Lung (tissue), 11 donors: ENCODE measurements at regions not wholly inside any gene's neighbourhood (a gene's known extent, or its start where the extent isn't known, plus 50 kb on each side); places are given as distances from the start of the nearest gene placed in this dataset.

Source experiments
- ATAC-seq: fragments of 200-7000 bp; cut with Tn5 transposase; one replicate; pipeline ENCODE4 v1.9.1; 2020; ENCODE audit warnings: moderate number of reproducible peaks; ENCODE audit not compliant: insufficient read depth, low FRiP score
- DNase-seq, 3 donors: peaks; one replicate each; pipeline ENCODE4 v3.0.0-alpha.2; 2013 to 2017
- H3K27ac ChIP-seq, 2 donors: one replicate each; pipeline ENCODE4 v1.5.1; 2013; ENCODE audit warnings: mild to moderate bottlenecking in 2 of 2, moderate library complexity in 2 of 2, control low read depth in 1 of 2, inconsistent platforms in 1 of 2, low read depth in 1 of 2, low read length in 1 of 2
- H3K27me3 ChIP-seq, 3 donors: one replicate each; pipeline ENCODE4 v1.5.1; 2013; ENCODE audit warnings: low read length in 2 of 3; ENCODE audit not compliant: control insufficient read depth in 3 of 3, insufficient read depth in 3 of 3
- H3K36me3 ChIP-seq, 4 donors: one replicate each; pipeline ENCODE4 v1.5.1; 2013; ENCODE audit warnings: low read length in 4 of 4, mild to moderate bottlenecking in 1 of 4, moderate library complexity in 1 of 4; ENCODE audit not compliant: control insufficient read depth in 4 of 4, insufficient read depth in 4 of 4
- H3K4me1 ChIP-seq, 5 donors: one replicate each; pipeline ENCODE4 v1.5.1; 2013; ENCODE audit warnings: low read length in 5 of 5, mild to moderate bottlenecking in 2 of 5, moderate library complexity in 1 of 5; ENCODE audit not compliant: control insufficient read depth in 5 of 5, insufficient read depth in 5 of 5
- H3K4me3 ChIP-seq: one replicate; pipeline ENCODE4 v1.5.1; 2013; ENCODE audit warnings: mild to moderate bottlenecking, control low read depth, moderate library complexity
- H3K9ac ChIP-seq, 2 donors: one replicate each; pipeline ENCODE4 v1.5.1; 2013; ENCODE audit warnings: low read length in 2 of 2, control low read depth in 1 of 2; ENCODE audit not compliant: insufficient read depth in 1 of 2
- H3K9me3 ChIP-seq, 4 donors: one replicate each; pipeline ENCODE4 v1.5.1; 2013; ENCODE audit warnings: low read length in 3 of 4, mild to moderate bottlenecking in 1 of 4, moderate library complexity in 1 of 4; ENCODE audit not compliant: control insufficient read depth in 4 of 4, insufficient read depth in 3 of 4
- WGBS, 2 donors: extraction: QIAGEN DNeasy Blood & Tissue Kit; methylation state at CpG; one replicate each; pipeline ENCODE4 v1.1.7; 2013; 5-methylcytosine and 5-hydroxymethylcytosine counted together
- TF ChIP-seq, protein P1 (sequence below): IDR thresholded peaks from 2 replicates; pipeline ENCODE4 v1.5.1; 2012; ENCODE audit warnings: mild to moderate bottlenecking; ENCODE audit errors: control extremely low read depth, extremely low read depth
- donor health status: control.
- donor health status: control.
- donor health status: Bipolar disorder and iron deficiency.
- donor health status: healthy.
- donor health status: DM: yes; HTN: yes; CAD: no.

DNA sequence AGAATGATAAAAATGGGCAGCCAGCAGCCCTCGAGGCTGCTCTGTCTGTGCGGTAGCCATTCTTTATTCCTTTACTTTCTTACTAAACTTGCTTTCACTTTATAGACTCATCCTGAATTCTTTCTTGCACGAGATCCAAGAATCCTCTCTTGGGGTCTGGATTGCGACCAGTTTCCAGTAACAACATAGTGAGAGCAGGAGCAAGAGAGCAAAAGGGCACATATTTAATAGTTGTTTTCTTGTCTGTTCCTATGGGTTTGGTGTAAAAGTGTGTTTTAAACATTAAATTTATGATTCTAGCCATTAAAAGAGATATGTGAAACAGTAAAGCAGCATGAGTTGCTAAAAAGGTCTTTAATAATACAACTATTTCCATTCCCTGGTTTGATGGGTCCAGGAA is 78.8 kb upstream of the OPRM1 start:
- Histone ChIP-seq H3K4me3 (no peak overlapping the region), H3K4me1 (peaks cover 0 to 8% (median 5%) of the 10 kb centered on the region in 5 donors), H3K9ac (no peak overlapping the region), H3K27me3 (no peaks in the 10 kb centered on the region), H3K36me3 (no peaks in the 10 kb centered on the region), H3K9me3 (no peaks in the 10 kb centered on the region), H3K27ac (no peak overlapping the region)
- ATAC-seq (no peak), DNase-seq (peak in 2 of 3 donors; percentile 26)
- 68 to 73% methylated on average over 4 of the region's 4 CpGs for WGBS, 2 donors
- TF ChIP-seq, protein P1, sequence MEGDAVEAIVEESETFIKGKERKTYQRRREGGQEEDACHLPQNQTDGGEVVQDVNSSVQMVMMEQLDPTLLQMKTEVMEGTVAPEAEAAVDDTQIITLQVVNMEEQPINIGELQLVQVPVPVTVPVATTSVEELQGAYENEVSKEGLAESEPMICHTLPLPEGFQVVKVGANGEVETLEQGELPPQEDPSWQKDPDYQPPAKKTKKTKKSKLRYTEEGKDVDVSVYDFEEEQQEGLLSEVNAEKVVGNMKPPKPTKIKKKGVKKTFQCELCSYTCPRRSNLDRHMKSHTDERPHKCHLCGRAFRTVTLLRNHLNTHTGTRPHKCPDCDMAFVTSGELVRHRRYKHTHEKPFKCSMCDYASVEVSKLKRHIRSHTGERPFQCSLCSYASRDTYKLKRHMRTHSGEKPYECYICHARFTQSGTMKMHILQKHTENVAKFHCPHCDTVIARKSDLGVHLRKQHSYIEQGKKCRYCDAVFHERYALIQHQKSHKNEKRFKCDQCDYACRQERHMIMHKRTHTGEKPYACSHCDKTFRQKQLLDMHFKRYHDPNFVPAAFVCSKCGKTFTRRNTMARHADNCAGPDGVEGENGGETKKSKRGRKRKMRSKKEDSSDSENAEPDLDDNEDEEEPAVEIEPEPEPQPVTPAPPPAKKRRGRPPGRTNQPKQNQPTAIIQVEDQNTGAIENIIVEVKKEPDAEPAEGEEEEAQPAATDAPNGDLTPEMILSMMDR = no peak

DNA sequence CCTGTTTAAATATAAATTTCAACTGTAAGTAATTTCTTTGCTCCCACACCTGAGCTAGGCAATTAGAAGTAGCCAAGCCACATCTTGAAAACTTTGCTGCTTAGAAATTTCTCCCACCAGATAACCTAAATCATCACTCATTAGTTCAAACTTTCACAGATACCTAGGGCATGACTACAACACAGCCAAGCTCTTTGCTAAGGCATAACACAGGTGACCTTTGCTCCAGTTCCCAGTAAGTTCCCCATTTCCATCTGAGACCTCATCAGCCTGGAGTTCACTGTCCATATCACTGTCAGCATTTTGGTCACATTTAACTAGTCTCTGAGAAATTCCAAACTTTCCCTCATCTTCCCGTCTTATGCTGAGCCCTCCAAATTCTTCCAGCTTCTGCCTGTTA is 79.8 kb upstream of the OPRM1 start:
- H3K9ac ChIP-seq = no peak overlapping the region
- no peaks in the 10 kb centered on the region for H3K36me3 ChIP-seq
- DNase-seq (no peak), ATAC-seq (no peak)
- peaks cover 0 to 8% (median 5%) of the 10 kb centered on the region in 5 donors for H3K4me1 ChIP-seq
- no peak overlapping the region for H3K4me3 ChIP-seq
- H3K27me3 ChIP-seq = no peaks in the 10 kb centered on the region
- 77 to 93% methylated on average over 1 of the region's 1 CpG for WGBS, 2 donors
- no peaks in the 10 kb centered on the region for H3K9me3 ChIP-seq
- TF ChIP-seq, protein P1 = no peak
- H3K27ac ChIP-seq = no peak overlapping the region

DNA sequence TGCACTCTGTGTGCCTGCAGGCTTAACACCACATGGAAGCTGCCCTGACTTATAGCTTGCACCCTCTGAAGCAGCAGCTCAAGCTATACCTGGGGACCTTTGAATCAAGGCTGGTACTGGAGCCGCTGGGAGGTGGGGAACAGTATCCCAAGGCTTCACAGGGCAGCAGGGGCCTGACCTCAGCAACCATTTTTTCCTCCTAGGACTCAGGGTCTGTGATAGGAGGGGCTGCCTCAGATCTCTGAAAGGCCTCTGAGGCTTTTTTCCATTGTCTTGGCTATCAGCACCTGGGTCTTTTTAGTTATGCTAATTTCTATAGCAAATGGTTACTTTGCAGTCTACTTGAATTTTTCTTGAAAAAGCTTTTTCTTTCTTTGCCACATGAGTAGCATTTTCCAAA is 80.2 kb upstream of the OPRM1 start:
- TF ChIP-seq, protein P1 = no peak
- ATAC-seq = no peak

DNA sequence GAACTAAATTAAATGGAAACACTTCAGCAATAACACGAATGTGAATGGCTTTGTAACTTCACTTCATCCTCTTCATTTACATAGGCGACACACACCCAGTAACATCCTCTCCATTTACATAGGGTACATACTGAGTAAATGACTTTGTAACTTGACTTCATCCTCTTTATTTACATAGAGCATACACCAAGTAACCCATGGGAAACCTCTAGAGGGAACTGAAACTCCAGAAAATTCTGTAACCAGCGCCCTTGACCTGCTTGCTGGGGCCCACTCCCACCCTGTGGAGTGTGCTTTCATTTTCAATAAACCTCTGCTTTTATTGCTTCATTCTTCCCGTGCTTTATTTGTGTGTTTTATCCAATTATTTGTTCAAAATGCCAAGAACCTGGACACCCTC is 81.6 kb upstream of the OPRM1 start:
- 71 to 76% methylated on average over 4 of the region's 4 CpGs for WGBS, 2 donors
- Histone ChIP-seq H3K27ac (no peak overlapping the region), H3K27me3 (no peaks in the 10 kb centered on the region), H3K9ac (no peak overlapping the region), H3K4me3 (no peak overlapping the region), H3K9me3 (no peaks in the 10 kb centered on the region), H3K4me1 (peaks cover 0 to 5% (median 0%) of the 10 kb centered on the region in 5 donors), H3K36me3 (no peaks in the 10 kb centered on the region)
- ATAC-seq (no peak), DNase-seq (no peak)
- TF ChIP-seq, protein P1 = no peak

More for the DNA sequence above, 80.2 kb upstream of the OPRM1 start:
- no peaks in the 10 kb centered on the region for H3K27me3 ChIP-seq
- H3K27ac ChIP-seq = no peak overlapping the region
- no peaks in the 10 kb centered on the region for H3K36me3 ChIP-seq
- no peak overlapping the region for H3K9ac ChIP-seq
- no peak overlapping the region for H3K4me3 ChIP-seq
- DNase-seq = no peak
- 69 to 82% methylated on average over 1 of the region's 1 CpG for WGBS, 2 donors
- H3K4me1 ChIP-seq = peaks cover 0 to 8% (median 5%) of the 10 kb centered on the region in 5 donors
- H3K9me3 ChIP-seq = no peaks in the 10 kb centered on the region
